Calu3 (cell line): ENCODE measurements at regions not wholly inside any gene's neighbourhood (a gene's known extent, or its start where the extent isn't known, plus 50 kb on each side); places are given as distances from the start of the nearest gene placed in this dataset.
A peak's percentile ranks its signal among the peaks of the same experiment; 100 is the strongest.
"Not testable (repeated sequence)": the region's sequence is repeated elsewhere in the genome, so short reads cannot be mapped to it uniquely, and the experiment has no call there.

Experiments
- BruUV-seq: library from RNA; stranded (reverse); fragments of 400-500 nt; replicated peaks from 2 replicates; lab custom pipeline; 2021; lab: Mats Ljungman, UMichigan
- CTCF ChIA-PET: fragments of 300-600 bp; sonication (Branson Sonifier 250); formaldehyde crosslinking; loops from one replicate; lab custom pipeline; 2022; ENCODE audit warnings: antibody characterized with exemption; lab: Charles Lee
- DNase-seq: peaks from one replicate; pipeline ENCODE4 v3.0.0; 2022
- H3K27ac Mint-ChIP-seq: one replicate; pipeline ENCODE4 v1.8.0; 2022; ENCODE audit warnings: mixed read lengths; ENCODE audit not compliant: unreplicated experiment
- H3K27me3 Mint-ChIP-seq: one replicate; pipeline ENCODE4 v1.8.0; 2022; ENCODE audit warnings: mixed read lengths; ENCODE audit not compliant: unreplicated experiment
- H3K36me3 Mint-ChIP-seq: one replicate; pipeline ENCODE4 v1.8.0; 2022; ENCODE audit warnings: mild to moderate bottlenecking, moderate library complexity, mixed read lengths; ENCODE audit not compliant: insufficient read depth, unreplicated experiment
- H3K4me1 Mint-ChIP-seq: one replicate; pipeline ENCODE4 v1.8.0; 2022; ENCODE audit warnings: mild to moderate bottlenecking, low read depth, mixed read lengths; ENCODE audit not compliant: unreplicated experiment
- H3K4me3 Mint-ChIP-seq: one replicate; pipeline ENCODE4 v1.8.0; 2022; ENCODE audit warnings: mild to moderate bottlenecking, low read depth, moderate library complexity, mixed read lengths; ENCODE audit not compliant: unreplicated experiment
- H3K9me3 Mint-ChIP-seq: one replicate; pipeline ENCODE4 v1.8.0; 2022; ENCODE audit warnings: low read depth, mixed read lengths; ENCODE audit not compliant: unreplicated experiment
- intact Hi-C: fragments of 100-400 bp; cut with micrococcal nuclease; formaldehyde crosslinking; loops from one replicate; pipeline ENCODE4 v1.10.0; 2022; ENCODE audit not compliant: unreplicated experiment
- TF ChIP-seq, protein P1 (sequence below): fragments of 200-600 bp; IDR thresholded peaks from one replicate; pipeline ENCODE4 v1.8.0; 2022; ENCODE audit warnings: antibody characterized with exemption; ENCODE audit not compliant: unreplicated experiment

DNA sequence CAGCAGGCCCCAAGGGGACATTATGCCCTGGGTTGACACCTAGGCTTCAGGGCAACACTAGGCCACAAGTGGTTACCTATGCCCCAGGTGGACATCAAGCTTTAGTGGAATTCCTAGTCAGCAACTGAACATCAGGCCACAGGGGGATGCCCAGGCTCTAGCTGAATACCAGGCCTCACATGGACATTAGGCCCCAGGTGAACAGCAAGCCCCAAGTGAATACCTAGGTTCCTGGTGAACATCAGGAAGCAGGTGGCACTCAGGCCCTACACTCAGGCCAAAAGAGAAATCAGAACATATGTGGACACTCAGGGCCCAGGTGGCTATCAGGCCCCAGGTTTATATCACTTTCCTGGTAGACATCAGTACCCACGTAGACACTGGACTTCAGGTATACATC, 75.2 kb upstream of the ZNF337 start:
- H3K27ac Mint-ChIP-seq, H3K27me3 Mint-ChIP-seq, intact Hi-C loops, H3K36me3 Mint-ChIP-seq, H3K4me1 Mint-ChIP-seq, CTCF ChIA-PET, H3K4me3 Mint-ChIP-seq, DNase-seq, H3K9me3 Mint-ChIP-seq, BruUV-seq: not testable (repeated sequence)

DNA sequence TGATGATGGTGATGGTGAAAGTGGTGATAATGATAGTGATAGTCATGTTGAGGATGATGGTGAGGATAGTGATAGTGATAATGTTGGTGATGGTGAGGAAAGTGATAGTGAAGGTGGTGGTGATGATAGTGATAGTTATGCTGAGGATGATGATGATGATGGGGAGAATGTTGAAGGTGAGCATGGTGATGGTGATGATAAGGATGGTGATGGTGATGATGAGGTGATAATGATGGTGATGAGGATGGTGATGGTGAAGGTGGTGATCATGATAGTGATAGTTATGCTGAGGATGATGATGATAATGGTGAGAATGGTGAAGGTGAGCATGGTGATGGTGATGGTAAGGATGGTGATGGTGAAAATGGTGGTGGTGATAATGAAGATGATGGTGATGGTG, 64.9 kb upstream of the ZNF337 start:
- H3K27me3 Mint-ChIP-seq, result no peaks in the 10 kb centered on the region
- no peaks in the 10 kb centered on the region for H3K9me3 Mint-ChIP-seq
- H3K4me1 Mint-ChIP-seq, result no peaks in the 10 kb centered on the region
- CTCF ChIA-PET, result no interaction called here
- H3K36me3 Mint-ChIP-seq, result no peaks in the 10 kb centered on the region
- H3K27ac Mint-ChIP-seq, result no peak overlapping the region
- TF ChIP-seq, protein P1, sequence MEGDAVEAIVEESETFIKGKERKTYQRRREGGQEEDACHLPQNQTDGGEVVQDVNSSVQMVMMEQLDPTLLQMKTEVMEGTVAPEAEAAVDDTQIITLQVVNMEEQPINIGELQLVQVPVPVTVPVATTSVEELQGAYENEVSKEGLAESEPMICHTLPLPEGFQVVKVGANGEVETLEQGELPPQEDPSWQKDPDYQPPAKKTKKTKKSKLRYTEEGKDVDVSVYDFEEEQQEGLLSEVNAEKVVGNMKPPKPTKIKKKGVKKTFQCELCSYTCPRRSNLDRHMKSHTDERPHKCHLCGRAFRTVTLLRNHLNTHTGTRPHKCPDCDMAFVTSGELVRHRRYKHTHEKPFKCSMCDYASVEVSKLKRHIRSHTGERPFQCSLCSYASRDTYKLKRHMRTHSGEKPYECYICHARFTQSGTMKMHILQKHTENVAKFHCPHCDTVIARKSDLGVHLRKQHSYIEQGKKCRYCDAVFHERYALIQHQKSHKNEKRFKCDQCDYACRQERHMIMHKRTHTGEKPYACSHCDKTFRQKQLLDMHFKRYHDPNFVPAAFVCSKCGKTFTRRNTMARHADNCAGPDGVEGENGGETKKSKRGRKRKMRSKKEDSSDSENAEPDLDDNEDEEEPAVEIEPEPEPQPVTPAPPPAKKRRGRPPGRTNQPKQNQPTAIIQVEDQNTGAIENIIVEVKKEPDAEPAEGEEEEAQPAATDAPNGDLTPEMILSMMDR, result no peak
- no peak for DNase-seq
- no peak overlapping the region for H3K4me3 Mint-ChIP-seq
- no TSS peak for BruUV-seq
- intact Hi-C loops, result no loop called here

DNA sequence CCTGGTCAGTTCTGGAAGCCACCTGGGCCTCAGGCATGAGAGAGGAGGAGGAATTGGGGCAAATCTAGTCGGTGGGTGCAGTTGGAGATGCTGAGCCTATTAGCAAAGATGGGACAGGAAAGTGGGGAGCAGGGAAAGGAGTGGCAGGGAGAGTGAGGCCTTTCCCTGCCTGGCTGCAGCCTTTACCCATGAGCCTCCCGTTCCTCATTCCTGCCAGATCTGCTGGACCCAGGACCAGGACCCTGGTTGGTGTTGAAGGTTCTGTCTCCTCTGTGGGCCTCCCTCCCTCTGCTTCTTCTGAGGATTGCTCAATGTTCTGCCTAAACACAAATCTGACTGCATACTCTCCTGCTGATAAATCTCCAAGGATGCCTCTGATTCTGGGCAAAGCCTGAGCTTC, 64.4 kb upstream of the ZNF337 start:
- H3K36me3 Mint-ChIP-seq, DNase-seq, H3K27me3 Mint-ChIP-seq, H3K4me1 Mint-ChIP-seq, CTCF ChIA-PET, H3K4me3 Mint-ChIP-seq, intact Hi-C loops, BruUV-seq, H3K9me3 Mint-ChIP-seq, H3K27ac Mint-ChIP-seq: not testable (repeated sequence)

DNA sequence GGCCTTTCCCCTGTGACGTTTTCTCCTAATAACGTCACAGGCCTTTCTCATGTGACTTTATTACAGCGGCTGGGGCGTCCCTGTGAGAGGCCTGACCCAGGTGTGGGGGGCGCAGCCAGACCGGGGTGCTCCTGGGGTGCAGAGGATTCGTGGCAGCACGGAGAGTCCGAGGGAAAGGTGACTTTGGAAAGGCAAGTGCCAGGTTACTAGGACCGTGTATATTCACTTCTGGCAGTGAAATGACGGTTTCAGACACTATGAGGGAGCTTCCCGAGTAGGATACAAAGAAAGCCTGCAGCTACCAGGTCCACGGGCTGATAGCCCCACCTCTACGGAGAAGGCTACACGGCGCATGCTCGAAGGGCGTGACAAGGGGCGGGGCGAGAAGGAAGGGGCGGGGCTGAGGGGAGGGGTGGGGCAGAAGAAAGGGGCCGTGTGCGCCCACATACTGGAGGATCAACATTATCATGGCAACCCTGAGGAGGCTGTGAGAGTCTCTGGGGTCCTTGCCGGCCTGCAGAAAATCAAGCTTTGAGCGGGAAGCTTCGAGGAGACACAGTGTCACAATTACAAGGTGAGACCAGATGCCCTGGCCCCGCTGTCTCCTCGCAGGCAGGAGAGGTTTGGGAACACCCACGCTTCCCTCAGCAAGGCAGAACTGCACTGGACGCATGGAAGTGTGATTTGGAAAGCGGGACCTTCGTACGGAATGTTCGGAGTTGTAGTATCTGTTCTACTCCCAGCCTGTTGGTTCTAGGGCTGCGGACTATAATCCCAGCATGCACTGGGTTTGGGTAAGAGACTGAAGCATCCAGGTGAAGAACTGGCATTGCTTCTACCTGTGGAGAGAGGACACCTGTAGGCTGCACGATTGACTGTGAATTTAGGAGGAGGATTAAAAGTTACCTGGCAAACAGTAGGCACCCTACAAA, 54.4 kb upstream of the ZNF337 start:
- TF ChIP-seq, protein P1, result no peak
- Mint-ChIP-seq H3K36me3 (no peaks in the 10 kb centered on the region), H3K27ac (no peak overlapping the region), H3K27me3 (no peaks in the 10 kb centered on the region), H3K4me1 (no peaks in the 10 kb centered on the region), H3K9me3 (no peaks in the 10 kb centered on the region), H3K4me3 (peak overlapping the region; percentile 69)
- peak; percentile 23 for DNase-seq
- intact Hi-C loops, result no loop called here
- CTCF ChIA-PET, result no interaction called here
- BruUV-seq, result no TSS peak

DNA sequence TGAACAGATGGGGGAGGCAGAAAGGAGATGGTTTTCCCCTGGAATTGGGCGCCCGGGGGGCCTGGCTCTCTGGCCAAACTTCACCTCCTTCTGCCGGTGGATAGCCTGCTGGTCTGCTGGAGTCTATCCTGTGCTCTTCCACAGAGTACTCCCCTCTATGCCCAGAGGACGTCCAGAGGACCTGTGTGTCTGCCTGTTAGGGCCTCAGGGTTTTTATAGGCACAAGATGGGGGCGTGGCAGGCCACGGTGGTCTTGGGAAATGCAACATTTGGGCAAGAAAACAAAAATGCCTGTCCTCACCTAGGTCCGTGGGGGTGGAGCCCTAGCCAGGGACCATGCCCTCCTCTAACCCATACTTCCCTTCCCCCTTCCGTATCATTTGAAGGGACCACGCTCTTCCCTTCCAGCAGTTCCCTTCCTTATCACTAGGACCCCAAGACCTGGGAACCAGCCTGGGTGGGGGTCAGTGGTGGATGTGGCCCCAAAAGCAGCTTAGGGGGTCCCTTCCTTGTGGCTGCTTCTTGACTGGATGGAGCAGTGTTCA, 53.6 kb upstream of the ZNF337 start:
- H3K27ac Mint-ChIP-seq, result no peak overlapping the region
- H3K36me3 Mint-ChIP-seq, result no peaks in the 10 kb centered on the region
- no peaks in the 10 kb centered on the region for H3K27me3 Mint-ChIP-seq
- CTCF ChIA-PET, result no interaction called here
- TF ChIP-seq, protein P1, result no peak
- H3K4me1 Mint-ChIP-seq, result no peaks in the 10 kb centered on the region
- no peaks in the 10 kb centered on the region for H3K9me3 Mint-ChIP-seq
- intact Hi-C loops, result no loop called here
- BruUV-seq, result no TSS peak
- DNase-seq, result no peak
- H3K4me3 Mint-ChIP-seq, result peak overlapping the region; percentile 69
